AG09309 (cell line): ENCODE measurements at regions not wholly inside any gene's neighbourhood (a gene's known extent, or its start where the extent isn't known, plus 50 kb on each side); places are given as distances from the start of the nearest gene placed in this dataset.

ENCODE experiments used
- DNase-seq: peaks from one replicate; pipeline ENCODE4 v3.0.0-alpha.2; 2010; ENCODE audit warnings: low read depth
- H3K4me3 ChIP-seq: 2 replicates; pipeline ENCODE4 v1.5.1; 2011; ENCODE audit warnings: mild to moderate bottlenecking, low read depth, low read length, moderate library complexity; ENCODE audit not compliant: control insufficient read depth
- TF ChIP-seq, protein P1 (sequence below): IDR thresholded peaks from 2 replicates; pipeline ENCODE4 v1.5.1; 2011; ENCODE audit warnings: mild to moderate bottlenecking, low read depth, low read length, inconsistent platforms; ENCODE audit not compliant: insufficient read depth, control insufficient read depth; ENCODE audit errors: missing control alignments

DNA sequence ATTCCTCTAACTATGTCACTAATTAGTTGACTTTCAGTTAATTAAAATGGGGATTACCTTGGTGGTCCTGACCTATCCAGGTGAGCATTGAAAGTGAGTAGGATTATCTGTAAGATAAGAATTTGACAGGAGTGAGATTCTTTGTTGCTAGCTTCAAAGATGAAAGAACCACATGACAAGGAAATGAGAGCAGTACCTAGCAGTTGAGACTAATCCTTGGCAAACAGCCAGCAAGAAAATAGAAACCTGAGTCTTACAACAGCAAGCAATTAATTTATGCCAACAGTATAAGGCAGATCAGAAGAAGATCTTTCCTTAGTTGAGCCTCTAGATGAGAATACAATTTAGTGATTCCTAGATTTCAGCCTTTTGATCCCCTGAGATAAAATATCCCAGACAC lies 1058.4 kb downstream of the LRFN5 start:
- H3K4me3 ChIP-seq, result no peak overlapping the region
- TF ChIP-seq, protein P1, sequence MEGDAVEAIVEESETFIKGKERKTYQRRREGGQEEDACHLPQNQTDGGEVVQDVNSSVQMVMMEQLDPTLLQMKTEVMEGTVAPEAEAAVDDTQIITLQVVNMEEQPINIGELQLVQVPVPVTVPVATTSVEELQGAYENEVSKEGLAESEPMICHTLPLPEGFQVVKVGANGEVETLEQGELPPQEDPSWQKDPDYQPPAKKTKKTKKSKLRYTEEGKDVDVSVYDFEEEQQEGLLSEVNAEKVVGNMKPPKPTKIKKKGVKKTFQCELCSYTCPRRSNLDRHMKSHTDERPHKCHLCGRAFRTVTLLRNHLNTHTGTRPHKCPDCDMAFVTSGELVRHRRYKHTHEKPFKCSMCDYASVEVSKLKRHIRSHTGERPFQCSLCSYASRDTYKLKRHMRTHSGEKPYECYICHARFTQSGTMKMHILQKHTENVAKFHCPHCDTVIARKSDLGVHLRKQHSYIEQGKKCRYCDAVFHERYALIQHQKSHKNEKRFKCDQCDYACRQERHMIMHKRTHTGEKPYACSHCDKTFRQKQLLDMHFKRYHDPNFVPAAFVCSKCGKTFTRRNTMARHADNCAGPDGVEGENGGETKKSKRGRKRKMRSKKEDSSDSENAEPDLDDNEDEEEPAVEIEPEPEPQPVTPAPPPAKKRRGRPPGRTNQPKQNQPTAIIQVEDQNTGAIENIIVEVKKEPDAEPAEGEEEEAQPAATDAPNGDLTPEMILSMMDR, result no peak
- DNase-seq, result no peak

DNA sequence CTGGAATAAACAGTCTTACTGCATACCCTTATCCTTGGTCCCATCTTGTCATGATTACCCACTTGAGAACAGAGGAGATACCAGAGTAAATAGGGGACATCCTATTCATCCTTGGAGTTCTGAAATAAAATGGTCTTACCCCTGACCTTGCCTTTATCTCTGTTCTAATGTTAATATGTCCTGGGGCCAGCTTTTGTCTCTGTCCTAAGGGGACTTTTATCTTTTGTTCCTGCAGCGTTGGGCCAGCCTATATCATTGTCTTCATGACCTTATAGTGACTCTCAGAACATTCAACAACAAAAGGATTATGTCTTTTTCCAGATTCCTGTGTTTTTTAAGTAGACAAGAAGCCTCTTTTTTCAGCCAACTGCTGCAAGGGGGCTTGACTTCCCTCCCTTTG lies 1057.5 kb downstream of the LRFN5 start:
- H3K4me3 ChIP-seq, result no peak overlapping the region
- TF ChIP-seq, protein P1, result no peak
- DNase-seq, result no peak

DNA sequence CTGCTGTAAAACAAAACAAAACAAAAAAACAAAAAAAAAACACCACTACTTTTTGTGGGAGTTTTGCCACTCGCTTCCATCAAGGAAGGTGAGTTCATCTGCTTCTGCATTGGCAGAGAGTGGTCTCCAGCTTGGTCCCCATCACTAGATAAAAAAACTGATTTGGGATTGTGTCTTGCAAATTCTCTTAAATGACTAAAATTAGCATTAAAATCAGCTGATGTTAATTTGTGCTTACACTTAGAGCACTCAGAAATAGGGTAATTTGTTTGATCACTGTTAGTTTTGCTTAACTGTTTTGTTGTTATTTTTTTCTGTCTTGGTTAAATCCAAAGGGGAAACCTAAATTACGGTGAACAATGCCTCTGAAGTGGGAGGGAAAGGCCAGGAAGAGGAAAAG lies 1048.0 kb downstream of the LRFN5 start:
- no peak for DNase-seq
- TF ChIP-seq, protein P1, result no peak
- no peak overlapping the region for H3K4me3 ChIP-seq

DNA sequence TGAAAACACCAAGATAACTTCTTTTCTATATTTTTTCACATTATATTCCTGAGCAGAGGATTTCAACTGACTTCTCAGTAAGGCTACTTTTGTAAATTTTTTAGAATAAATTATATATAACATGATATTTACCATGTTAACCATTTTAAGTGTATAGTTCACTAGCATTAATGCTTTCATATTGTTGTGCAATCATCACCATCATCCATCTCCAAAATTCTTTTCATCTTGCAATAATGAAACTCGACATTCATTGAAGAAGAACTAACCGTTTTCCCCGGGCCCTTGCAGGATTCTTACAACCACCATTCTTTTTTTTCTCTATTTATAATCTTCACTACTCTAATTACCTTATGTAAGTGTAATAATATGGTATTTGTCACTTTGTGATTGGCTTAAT lies 1036.1 kb downstream of the LRFN5 start:
- H3K4me3 ChIP-seq, result no peak overlapping the region
- no peak for DNase-seq
- TF ChIP-seq, protein P1, result no peak

DNA sequence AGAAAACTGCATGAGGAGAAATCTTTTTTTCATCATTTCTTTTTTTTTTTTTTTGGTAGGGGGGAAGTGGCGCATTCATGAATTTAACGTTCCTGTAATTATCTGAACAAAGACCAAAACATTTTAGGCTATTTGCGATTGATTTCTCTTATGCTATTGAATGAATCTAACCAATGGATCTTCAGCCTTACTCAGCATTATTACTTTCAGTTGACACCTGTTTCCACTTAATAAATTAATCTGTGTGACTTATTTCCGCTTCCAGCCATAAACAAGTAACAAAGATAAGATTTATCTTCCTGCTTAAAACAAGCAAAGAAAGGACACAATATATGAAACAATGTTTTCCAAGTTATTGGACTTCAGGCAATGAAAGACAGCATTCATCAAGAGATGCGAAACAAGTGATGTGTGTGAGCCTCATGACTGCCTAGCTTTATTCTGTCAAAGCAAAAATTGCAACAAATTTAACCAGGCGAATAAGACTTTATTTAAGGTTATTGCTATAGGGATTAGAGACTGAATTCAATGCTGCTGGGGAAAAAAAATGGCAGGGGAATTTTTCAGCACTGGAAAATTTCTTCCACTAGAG lies 1026.9 kb downstream of the LRFN5 start:
- TF ChIP-seq, protein P1, result no peak
- no peak overlapping the region for H3K4me3 ChIP-seq
- no peak for DNase-seq

DNA sequence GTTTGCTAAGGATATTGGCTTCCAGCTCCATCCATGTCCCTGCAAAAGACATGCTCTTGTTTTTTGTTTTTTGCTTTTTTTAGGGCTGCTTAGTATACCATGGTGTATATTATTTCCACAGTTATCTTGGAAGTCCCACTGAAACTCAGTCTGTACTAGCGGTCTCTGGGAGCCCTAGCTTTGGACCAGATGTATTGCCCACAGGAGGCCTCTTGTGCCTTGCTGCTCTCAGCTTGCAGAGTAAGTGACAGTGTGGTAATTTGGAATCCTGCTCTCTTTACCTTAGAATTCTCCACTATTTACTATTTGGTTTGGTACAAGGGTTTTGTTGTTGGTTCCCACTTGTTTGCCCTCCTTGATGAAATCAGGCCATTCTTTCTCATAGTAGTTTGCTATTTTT lies 1022.9 kb downstream of the LRFN5 start:
- no peak for DNase-seq
- H3K4me3 ChIP-seq, result no peak overlapping the region
- TF ChIP-seq, protein P1, result no peak

DNA sequence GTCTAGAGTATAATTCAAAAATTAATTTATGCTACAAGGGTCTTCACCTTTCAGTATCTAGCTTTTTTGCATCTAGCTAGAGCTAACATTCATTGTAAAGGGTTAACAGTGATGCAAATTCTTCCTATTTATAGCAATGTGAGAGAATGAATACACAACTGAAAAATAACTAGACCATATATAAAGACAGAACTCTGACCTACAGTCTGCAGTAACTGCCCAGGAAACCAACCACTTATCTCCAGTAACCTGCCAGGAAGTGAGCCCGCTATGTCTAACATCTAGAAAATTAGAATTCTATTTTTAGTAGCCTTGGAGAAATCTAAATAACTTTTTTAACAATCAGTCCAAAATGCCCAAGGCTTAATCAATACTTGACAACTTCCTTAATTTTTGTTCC lies 1021.9 kb downstream of the LRFN5 start:
- H3K4me3 ChIP-seq, result no peak overlapping the region
- no peak for DNase-seq
- TF ChIP-seq, protein P1, result no peak
